ENCODE measurements at regions not wholly inside any gene's neighbourhood (a gene's known extent, or its start where the extent isn't known, plus 50 kb on each side); places are given as distances from the start of the nearest gene placed in this dataset.

DNA sequence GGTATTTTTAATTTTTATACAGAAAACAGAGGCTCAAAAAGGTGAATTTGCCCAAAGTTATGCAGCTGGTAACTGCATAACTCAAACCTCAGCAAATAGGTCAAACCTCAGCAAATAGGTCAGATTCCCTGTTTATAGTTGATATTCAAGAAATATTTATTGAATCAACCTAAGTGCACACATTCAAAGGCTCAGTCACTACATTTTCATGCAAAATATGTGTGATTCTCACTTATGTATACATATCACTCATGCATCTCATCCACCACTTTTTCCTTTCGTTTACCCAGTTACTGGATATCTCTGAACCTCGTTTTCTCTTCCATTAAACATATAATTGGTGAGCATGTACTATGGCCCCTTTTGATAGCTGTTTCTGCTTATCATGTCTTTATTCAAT, 158.3 kb upstream of the C1orf21 start:
- Histone ChIP-seq H4K91ac (replicated peaks; ENCODE audit: insufficient read length, low read length) (no peak overlapping the region), H3K27ac (ENCODE audit: low read depth, low read length) (no peak overlapping the region), H3K36me3 (ENCODE audit: control insufficient read depth in 2 of 4, insufficient read depth in 4 of 4, low read length in 3 of 4) (no peaks in the 10 kb centered on the region), H2BK12ac (ENCODE audit: low read depth, low read length) (no peak overlapping the region), H3K4me2 (ENCODE audit: insufficient read depth in 1 of 2, low read depth in 2 of 2, low read length in 2 of 2) (no peak overlapping the region), H3K4me3 (ENCODE audit: extremely low read depth in 1 of 4, insufficient read depth in 2 of 4, low read depth in 3 of 4, low read length in 4 of 4) (no peak overlapping the region), H2BK20ac (ENCODE audit: low read length) (no peak overlapping the region), H3K79me1 (ENCODE audit: low read depth, low read length) (no peaks in the 10 kb centered on the region), H3K56ac (replicated peaks; ENCODE audit: insufficient read length, low read depth, low read length) (no peak overlapping the region), H3K23ac (ENCODE audit: insufficient read length) (no peak overlapping the region), H2AFZ (ENCODE audit: low read length) (no peak overlapping the region), H3K14ac (ENCODE audit: insufficient read length) (no peak overlapping the region), H3K18ac (ENCODE audit: extremely low read depth, low read length) (no peak overlapping the region), H3K23me2 (ENCODE audit: low read depth, low read length) (no peaks in the 10 kb centered on the region), H4K5ac (ENCODE audit: insufficient read length, low read depth, low read length) (no peak overlapping the region), H3K79me2 (ENCODE audit: control insufficient read depth in 1 of 2, insufficient read depth in 2 of 2, low read length in 2 of 2) (no peaks in the 10 kb centered on the region), H2AK5ac (ENCODE audit: low read depth, low read length) (no peak overlapping the region), H3K4me1 (replicated peaks in 1 of 4; ENCODE audit: control insufficient read depth in 3 of 4, insufficient read depth in 4 of 4, low read length in 3 of 4) (no peaks in the 10 kb centered on the region), H3K4ac (replicated peaks; ENCODE audit: insufficient read length, low read depth, low read length) (no peak overlapping the region), H4K8ac (ENCODE audit: extremely low read depth, insufficient read depth, low read length) (no peak overlapping the region), H2BK15ac (ENCODE audit: low read length) (no peak overlapping the region), H2BK120ac (replicated peaks; ENCODE audit: low read depth, low read length) (no peak overlapping the region), H3K9me3 (ENCODE audit: insufficient read depth in 2 of 2, low read depth in 1 of 2, low read length in 1 of 2) (no peaks in the 10 kb centered on the region), H3K27me3 (replicated peaks in 1 of 4; ENCODE audit: control insufficient read depth in 3 of 4, extremely low read depth in 1 of 4, insufficient read depth in 3 of 4, low read length in 3 of 4) (peaks cover 1 to 14% (median 9%) of the 10 kb centered on the region in 4 experiments), H3K9ac (replicated peaks in 1 of 4; ENCODE audit: extremely low read depth in 1 of 4, low read depth in 3 of 4, low read length in 3 of 4) (no peak overlapping the region), H2BK5ac (ENCODE audit: low read depth, low read length) (no peak overlapping the region), H4K20me1 (replicated peaks in 1 of 2; ENCODE audit: control insufficient read depth in 1 of 2, insufficient read depth in 2 of 2, low read length in 2 of 2) (no peaks in the 10 kb centered on the region)
- no peak for FAIRE-seq
- POLR2A ChIA-PET (ENCODE audit: partially characterized antibody): no interaction called here
- CTCF ChIA-PET (ENCODE audit: partially characterized antibody): interaction anchor here (0.6 to 1.6 kb wide), 2 partner anchors 288 to 435 kb away, joined by 3 to 4 read pairs; no protein-coding TSS in a partner anchor
- 84% methylated on average over 2 of the region's 2 CpGs; no CpG with 5 or more reads in 1 of the 2 experiments for WGBS, 2 experiments (ENCODE audit: extremely low coverage in 1 of 2, insufficient coverage in 1 of 2, insufficient read length in 1 of 2, insufficient replicate concordance in 2 of 2, low coverage in 1 of 2, low lambda C conversion rate in 2 of 2, missing lambda C conversion rate in 1 of 2)
- DNase-seq (ENCODE audit: low read depth in 1 of 2, low spot score in 2 of 2): no peak
- TF ChIP-seq CBX8 (IDR thresholded peaks at IDR 0.05; ENCODE audit: borderline replicate concordance, low read depth, low read length) (no peak), GTF2F1 (IDR thresholded peaks at IDR 0.05; ENCODE audit: borderline replicate concordance, low read depth, low read length) (no peak), GABPA (IDR thresholded peaks at IDR 0.05; ENCODE audit: borderline replicate concordance, insufficient read depth, low read length) (no peak), SP1 (IDR thresholded peaks at IDR 0.05; ENCODE audit: low read depth, low read length) (no peak), RAD21 (IDR thresholded peaks at IDR 0.05 in 1 of 2, conservative IDR thresholded peaks at IDR 0.05 in 1 of 2; ENCODE audit: low read depth in 2 of 2, low read length in 2 of 2) (no peak), RNF2 (IDR thresholded peaks at IDR 0.05; ENCODE audit: borderline replicate concordance, low read depth, low read length, missing control alignments, poor library complexity, severe bottlenecking) (no peak), TCF12 (IDR thresholded peaks at IDR 0.05; ENCODE audit: low read depth, low read length) (no peak)
- TF ChIP-seq, protein P1, sequence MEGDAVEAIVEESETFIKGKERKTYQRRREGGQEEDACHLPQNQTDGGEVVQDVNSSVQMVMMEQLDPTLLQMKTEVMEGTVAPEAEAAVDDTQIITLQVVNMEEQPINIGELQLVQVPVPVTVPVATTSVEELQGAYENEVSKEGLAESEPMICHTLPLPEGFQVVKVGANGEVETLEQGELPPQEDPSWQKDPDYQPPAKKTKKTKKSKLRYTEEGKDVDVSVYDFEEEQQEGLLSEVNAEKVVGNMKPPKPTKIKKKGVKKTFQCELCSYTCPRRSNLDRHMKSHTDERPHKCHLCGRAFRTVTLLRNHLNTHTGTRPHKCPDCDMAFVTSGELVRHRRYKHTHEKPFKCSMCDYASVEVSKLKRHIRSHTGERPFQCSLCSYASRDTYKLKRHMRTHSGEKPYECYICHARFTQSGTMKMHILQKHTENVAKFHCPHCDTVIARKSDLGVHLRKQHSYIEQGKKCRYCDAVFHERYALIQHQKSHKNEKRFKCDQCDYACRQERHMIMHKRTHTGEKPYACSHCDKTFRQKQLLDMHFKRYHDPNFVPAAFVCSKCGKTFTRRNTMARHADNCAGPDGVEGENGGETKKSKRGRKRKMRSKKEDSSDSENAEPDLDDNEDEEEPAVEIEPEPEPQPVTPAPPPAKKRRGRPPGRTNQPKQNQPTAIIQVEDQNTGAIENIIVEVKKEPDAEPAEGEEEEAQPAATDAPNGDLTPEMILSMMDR (IDR thresholded peaks at IDR 0.05; ENCODE audit: control extremely low read depth in 1 of 3, insufficient read depth in 1 of 3, low read depth in 1 of 3, low read length in 3 of 3): no peak
- TF ChIP-seq, protein P2, sequence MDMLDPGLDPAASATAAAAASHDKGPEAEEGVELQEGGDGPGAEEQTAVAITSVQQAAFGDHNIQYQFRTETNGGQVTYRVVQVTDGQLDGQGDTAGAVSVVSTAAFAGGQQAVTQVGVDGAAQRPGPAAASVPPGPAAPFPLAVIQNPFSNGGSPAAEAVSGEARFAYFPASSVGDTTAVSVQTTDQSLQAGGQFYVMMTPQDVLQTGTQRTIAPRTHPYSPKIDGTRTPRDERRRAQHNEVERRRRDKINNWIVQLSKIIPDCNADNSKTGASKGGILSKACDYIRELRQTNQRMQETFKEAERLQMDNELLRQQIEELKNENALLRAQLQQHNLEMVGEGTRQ (IDR thresholded peaks at IDR 0.05; ENCODE audit: low read length): no peak
